Ovary (tissue), 3 donors: ENCODE measurements at regions not wholly inside any gene's neighbourhood (a gene's known extent, or its start where the extent isn't known, plus 50 kb on each side); places are given as distances from the start of the nearest gene placed in this dataset.

Experiments
- CTCF ChIP-seq, 3 donors: fragments of 450-650 bp in 2 of 3; fragments of 200-600 bp in 1 of 3; IDR thresholded peaks; one replicate each; pipeline versions ENCODE4 v1.5.1 to v1.8.0; 2016 to 2022; ENCODE audit warnings: antibody characterized with exemption in 3 of 3, mild to moderate bottlenecking in 1 of 3
- POLR2A ChIP-seq: fragments of 450-650 bp; IDR thresholded peaks from one replicate; pipeline ENCODE4 v1.6.1; 2017; ENCODE audit warnings: antibody characterized with exemption, mild to moderate bottlenecking, moderate library complexity
- donor health status: DM: no; HTN: no; CAD: no.

- TF ChIP-seq CTCF (IDR thresholded peaks at IDR 0.05) (no peak), POLR2A (no peak)
Measured at GRCh38 chr12:115750340-115750739, 527.2 kb downstream of the MED13L start.
